ENCODE measurements at regions not wholly inside any gene's neighbourhood (a gene's known extent, or its start where the extent isn't known, plus 50 kb on each side); places are given as distances from the start of the nearest gene placed in this dataset.

DNA sequence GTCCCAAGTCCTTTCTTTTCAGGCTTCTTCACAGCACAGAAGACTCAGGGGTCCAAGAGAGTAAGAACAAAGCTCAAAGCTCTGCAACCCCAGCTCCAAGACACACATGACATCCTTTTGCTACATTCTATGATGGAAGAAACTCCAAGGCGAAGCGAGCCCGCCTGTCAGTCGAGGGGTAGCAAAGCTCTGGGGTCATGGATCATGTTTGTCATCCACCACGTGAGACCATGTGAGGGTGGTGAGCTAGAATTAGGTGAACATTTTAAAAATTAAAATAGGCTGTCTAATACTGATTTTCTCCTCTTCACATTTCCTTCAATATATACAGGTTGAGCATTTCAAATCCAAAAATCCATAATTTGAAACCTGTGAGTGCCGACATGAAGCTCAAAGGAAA, 189.6 kb downstream of the TTLL2 start:
- TF ChIP-seq POLR2A (IDR thresholded peaks at IDR 0.05), result no peak
- TF ChIP-seq, protein P1, sequence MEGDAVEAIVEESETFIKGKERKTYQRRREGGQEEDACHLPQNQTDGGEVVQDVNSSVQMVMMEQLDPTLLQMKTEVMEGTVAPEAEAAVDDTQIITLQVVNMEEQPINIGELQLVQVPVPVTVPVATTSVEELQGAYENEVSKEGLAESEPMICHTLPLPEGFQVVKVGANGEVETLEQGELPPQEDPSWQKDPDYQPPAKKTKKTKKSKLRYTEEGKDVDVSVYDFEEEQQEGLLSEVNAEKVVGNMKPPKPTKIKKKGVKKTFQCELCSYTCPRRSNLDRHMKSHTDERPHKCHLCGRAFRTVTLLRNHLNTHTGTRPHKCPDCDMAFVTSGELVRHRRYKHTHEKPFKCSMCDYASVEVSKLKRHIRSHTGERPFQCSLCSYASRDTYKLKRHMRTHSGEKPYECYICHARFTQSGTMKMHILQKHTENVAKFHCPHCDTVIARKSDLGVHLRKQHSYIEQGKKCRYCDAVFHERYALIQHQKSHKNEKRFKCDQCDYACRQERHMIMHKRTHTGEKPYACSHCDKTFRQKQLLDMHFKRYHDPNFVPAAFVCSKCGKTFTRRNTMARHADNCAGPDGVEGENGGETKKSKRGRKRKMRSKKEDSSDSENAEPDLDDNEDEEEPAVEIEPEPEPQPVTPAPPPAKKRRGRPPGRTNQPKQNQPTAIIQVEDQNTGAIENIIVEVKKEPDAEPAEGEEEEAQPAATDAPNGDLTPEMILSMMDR (IDR thresholded peaks at IDR 0.05), result no peak

Measured in right lobe of liver (tissue), 4 donors.